OCI-LY7 (cell line): ENCODE measurements at regions not wholly inside any gene's neighbourhood (a gene's known extent, or its start where the extent isn't known, plus 50 kb on each side); places are given as distances from the start of the nearest gene placed in this dataset.

Source experiments
- BruUV-seq: library from RNA; stranded (reverse); fragments of 400-500 nt; replicated peaks from 2 replicates; lab custom pipeline; 2021; lab: Mats Ljungman, UMichigan
- CTCF ChIA-PET: fragments of 300-600 bp; sonication (Branson Sonifier 250); formaldehyde crosslinking; loops from one replicate; lab custom pipeline; 2022; ENCODE audit warnings: antibody characterized with exemption; ENCODE audit not compliant: unreplicated experiment; lab: Charles Lee
- POLR2A ChIA-PET: fragments of 300-600 bp; sonication (Branson Sonifier 250); formaldehyde crosslinking; loops from one replicate; lab custom pipeline; 2022; ENCODE audit warnings: antibody characterized with exemption; lab: Charles Lee
- DNase-seq: peaks from one replicate; pipeline ENCODE4 v3.0.0-alpha.2; 2015; ENCODE audit warnings: low spot score
- H2AFZ ChIP-seq: fragments of 200-600 bp; sonication (generic), shearing (Covaris generic); 2 replicates; pipeline ENCODE4 v1.6.1; 2014; ENCODE audit warnings: mild to moderate bottlenecking, antibody characterized with exemption, low read length, moderate library complexity
- H3K27ac ChIP-seq: fragments of 200-600 bp; sonication (generic); 2 replicates; pipeline ENCODE4 v1.5.1; 2014; ENCODE audit warnings: mixed run types, low read depth, mild to moderate bottlenecking, moderate library complexity, low read length, inconsistent platforms; ENCODE audit not compliant: poor library complexity, severe bottlenecking
- H3K36me3 ChIP-seq: fragments of 200-600 bp; sonication (generic); 2 replicates; pipeline ENCODE4 v1.6.1; 2014; ENCODE audit warnings: mild to moderate bottlenecking, antibody characterized with exemption, low read length, moderate library complexity, mixed read lengths; ENCODE audit not compliant: insufficient read depth
- H3K4me1 ChIP-seq: fragments of 200-600 bp; sonication (generic); 2 replicates; pipeline ENCODE4 v1.5.1; 2014; ENCODE audit warnings: mild to moderate bottlenecking, low read length; ENCODE audit not compliant: insufficient read depth, poor library complexity, severe bottlenecking
- H3K4me2 ChIP-seq: fragments of 200-600 bp; sonication (generic); 2 replicates; pipeline ENCODE4 v1.6.1; 2014; ENCODE audit warnings: mild to moderate bottlenecking, low read length
- H3K4me3 ChIP-seq: fragments of 200-600 bp; sonication (generic); 2 replicates; pipeline ENCODE4 v1.5.1; 2014; ENCODE audit warnings: mild to moderate bottlenecking, low read depth, low read length; ENCODE audit not compliant: poor library complexity, severe bottlenecking
- H3K79me2 ChIP-seq: fragments of 200-600 bp; sonication (generic); 2 replicates; pipeline ENCODE4 v1.6.1; 2016; ENCODE audit warnings: low read depth, mild to moderate bottlenecking, low read length, moderate library complexity, mixed read lengths; ENCODE audit not compliant: insufficient read depth
- H3K9me2 ChIP-seq: fragments of 200-600 bp; sonication (generic); 2 replicates; pipeline ENCODE4 v1.6.1; 2016; ENCODE audit warnings: mild to moderate bottlenecking, low read length, mixed read lengths; ENCODE audit not compliant: insufficient read depth
- H3K9me3 ChIP-seq: fragments of 200-600 bp; sonication (generic); 2 replicates; pipeline ENCODE4 v1.6.1; 2014; ENCODE audit warnings: mild to moderate bottlenecking, mixed run types, low read length, mixed read lengths
- H4K20me1 ChIP-seq: fragments of 200-600 bp; sonication (generic); 2 replicates; pipeline ENCODE4 v1.6.1; 2014; ENCODE audit warnings: mild to moderate bottlenecking, antibody characterized with exemption, low read length, moderate library complexity, mixed read lengths; ENCODE audit not compliant: insufficient read depth
- EZH2phosphoT487 ChIP-seq: fragments of 200-600 bp; sonication (generic); IDR thresholded peaks from 2 replicates; pipeline ENCODE4 v1.6.1; 2018; ENCODE audit warnings: low read depth, borderline replicate concordance, mild to moderate bottlenecking, mixed run types, antibody characterized with exemption, low read length, moderate library complexity, mixed read lengths
- intact Hi-C: fragments of 100-400 bp; cut with micrococcal nuclease; formaldehyde crosslinking; loops from one replicate; pipeline ENCODE4 v1.10.0; 2022; ENCODE audit not compliant: unreplicated experiment
- TF ChIP-seq, protein P1 (sequence below): fragments of 200-600 bp; sonication (generic); conservative IDR thresholded peaks from 2 replicates; pipeline ENCODE4 v1.5.1; 2014; ENCODE audit warnings: mild to moderate bottlenecking, antibody characterized with exemption, low read length, moderate library complexity, mixed read lengths

- ChIA-PET POLR2A (no interaction called here), CTCF (no interaction called here)
- no peaks in the 10 kb centered on the region for H3K9me3 ChIP-seq
- DNase-seq, result no peak
- no peaks in the 10 kb centered on the region for H3K4me1 ChIP-seq
- H3K27ac ChIP-seq, result no peak overlapping the region
- no peak overlapping the region for H3K4me3 ChIP-seq
- intact Hi-C loops, result no loop called here
- no peaks in the 10 kb centered on the region for H3K79me2 ChIP-seq
- no peak overlapping the region for H3K4me2 ChIP-seq
- no peak overlapping the region for H2AFZ ChIP-seq
- no peaks in the 10 kb centered on the region for H3K36me3 ChIP-seq
- no TSS peak for BruUV-seq
- H4K20me1 ChIP-seq, result no peaks in the 10 kb centered on the region
- no peaks in the 10 kb centered on the region for H3K9me2 ChIP-seq
- no peak for TF ChIP-seq EZH2phosphoT487
- TF ChIP-seq, protein P1, sequence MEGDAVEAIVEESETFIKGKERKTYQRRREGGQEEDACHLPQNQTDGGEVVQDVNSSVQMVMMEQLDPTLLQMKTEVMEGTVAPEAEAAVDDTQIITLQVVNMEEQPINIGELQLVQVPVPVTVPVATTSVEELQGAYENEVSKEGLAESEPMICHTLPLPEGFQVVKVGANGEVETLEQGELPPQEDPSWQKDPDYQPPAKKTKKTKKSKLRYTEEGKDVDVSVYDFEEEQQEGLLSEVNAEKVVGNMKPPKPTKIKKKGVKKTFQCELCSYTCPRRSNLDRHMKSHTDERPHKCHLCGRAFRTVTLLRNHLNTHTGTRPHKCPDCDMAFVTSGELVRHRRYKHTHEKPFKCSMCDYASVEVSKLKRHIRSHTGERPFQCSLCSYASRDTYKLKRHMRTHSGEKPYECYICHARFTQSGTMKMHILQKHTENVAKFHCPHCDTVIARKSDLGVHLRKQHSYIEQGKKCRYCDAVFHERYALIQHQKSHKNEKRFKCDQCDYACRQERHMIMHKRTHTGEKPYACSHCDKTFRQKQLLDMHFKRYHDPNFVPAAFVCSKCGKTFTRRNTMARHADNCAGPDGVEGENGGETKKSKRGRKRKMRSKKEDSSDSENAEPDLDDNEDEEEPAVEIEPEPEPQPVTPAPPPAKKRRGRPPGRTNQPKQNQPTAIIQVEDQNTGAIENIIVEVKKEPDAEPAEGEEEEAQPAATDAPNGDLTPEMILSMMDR, result no peak
Measured at GRCh38 chr6:54706391-54706790, 140.2 kb upstream of the FAM83B start.

DNA sequence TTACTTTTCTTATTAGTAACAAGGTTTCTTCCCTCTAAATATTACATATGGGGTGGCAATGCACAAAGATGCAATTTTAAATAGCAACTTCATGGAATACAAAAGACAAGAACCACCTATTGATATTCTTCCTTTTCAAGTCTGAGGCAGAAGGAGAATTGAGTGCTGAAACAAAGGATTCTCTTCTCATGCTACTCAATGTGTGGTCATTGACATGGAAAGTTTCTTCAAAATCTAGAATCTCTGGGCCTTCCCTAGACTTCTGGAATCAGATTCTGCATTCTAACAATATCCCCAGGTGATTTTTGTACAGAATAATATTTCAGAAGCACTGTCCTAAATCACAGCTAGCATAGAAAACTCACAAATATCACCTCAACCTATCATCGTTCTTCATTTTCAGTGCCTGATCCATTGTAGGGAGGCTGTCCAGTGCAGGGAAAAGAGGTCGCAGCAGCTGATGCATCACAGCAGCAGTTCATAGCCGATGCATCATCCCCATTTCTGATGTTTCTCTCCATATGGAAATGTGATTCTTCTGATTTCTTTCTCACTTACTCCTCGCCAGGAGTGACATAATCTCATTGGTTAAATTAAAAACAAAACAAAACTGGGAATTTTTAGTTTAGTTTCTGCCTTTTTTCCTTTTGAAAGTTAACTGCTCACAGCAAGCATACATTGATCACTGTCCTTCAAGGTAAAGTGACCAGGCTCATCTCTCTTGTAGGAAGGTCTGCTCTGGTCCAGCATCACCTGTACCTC lies 139.5 kb upstream of the FAM83B start:
- Histone ChIP-seq H3K4me3 (no peak overlapping the region), H3K4me1 (no peaks in the 10 kb centered on the region), H3K9me3 (no peaks in the 10 kb centered on the region), H3K4me2 (no peak overlapping the region), H3K9me2 (no peaks in the 10 kb centered on the region), H2AFZ (no peak overlapping the region), H3K27ac (no peak overlapping the region), H3K36me3 (no peaks in the 10 kb centered on the region), H3K79me2 (no peaks in the 10 kb centered on the region), H4K20me1 (no peaks in the 10 kb centered on the region)
- no peak for TF ChIP-seq EZH2phosphoT487
- TF ChIP-seq, protein P1, result no peak
- ChIA-PET POLR2A (interaction anchor here (0.8 kb wide), 1 partner anchor 747 kb away, joined by 3 read pairs; no protein-coding TSS in a partner anchor), CTCF (no interaction called here)
- intact Hi-C loops, result no loop called here
- no TSS peak for BruUV-seq
- no peak for DNase-seq

GRCh38 chr6:54710456-54710855 lies 136.1 kb upstream of the FAM83B start:
- Histone ChIP-seq H3K4me3 (no peak overlapping the region), H3K27ac (no peak overlapping the region), H3K79me2 (no peaks in the 10 kb centered on the region), H3K9me3 (no peaks in the 10 kb centered on the region), H3K9me2 (no peaks in the 10 kb centered on the region), H3K36me3 (no peaks in the 10 kb centered on the region), H3K4me2 (no peak overlapping the region), H2AFZ (no peak overlapping the region), H4K20me1 (no peaks in the 10 kb centered on the region), H3K4me1 (no peaks in the 10 kb centered on the region)
- intact Hi-C loops, result loop anchor here (10.0 kb wide), 1 partner anchor 354 kb away; no protein-coding TSS in a partner anchor
- TF ChIP-seq, protein P1, result no peak
- TF ChIP-seq EZH2phosphoT487, result no peak
- BruUV-seq, result no TSS peak
- CTCF ChIA-PET, result no interaction called here
- POLR2A ChIA-PET, result no interaction called here
- DNase-seq, result no peak
